Activated CD8-positive, alpha-beta memory T cell treated with anti-CD3 and anti-CD28 coated beads, Interleukin-2, amount 50 U/mL, for 1 hour (primary cell): ENCODE measurements at regions not wholly inside any gene's neighbourhood (a gene's known extent, or its start where the extent isn't known, plus 50 kb on each side); places are given as distances from the start of the nearest gene placed in this dataset.

ENCODE experiments used
- DNase-seq: peaks from one replicate; pipeline ENCODE4 v3.0.0-alpha.2; 2020; ENCODE audit errors: extremely low read depth

DNA sequence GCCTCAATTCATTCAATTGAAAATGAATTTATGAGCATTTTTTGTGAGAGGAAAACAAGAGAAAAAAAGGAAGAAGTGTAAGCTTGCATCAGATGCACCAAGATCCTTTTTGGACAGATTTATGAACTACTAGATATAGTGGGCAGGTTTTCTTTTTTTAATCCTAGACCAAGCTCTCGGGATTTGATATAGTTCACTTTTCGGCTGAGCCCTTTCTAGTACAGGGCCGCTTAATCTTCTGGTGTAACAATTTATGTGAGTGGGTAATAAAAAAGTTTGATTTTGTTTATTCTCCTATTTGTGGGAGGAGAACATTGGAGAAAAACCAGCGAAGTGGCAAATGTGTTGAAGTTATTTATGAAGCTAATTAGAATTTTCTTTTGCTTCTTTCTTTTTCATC is 538.0 kb downstream of the UTRN start:
- no peak for DNase-seq

DNA sequence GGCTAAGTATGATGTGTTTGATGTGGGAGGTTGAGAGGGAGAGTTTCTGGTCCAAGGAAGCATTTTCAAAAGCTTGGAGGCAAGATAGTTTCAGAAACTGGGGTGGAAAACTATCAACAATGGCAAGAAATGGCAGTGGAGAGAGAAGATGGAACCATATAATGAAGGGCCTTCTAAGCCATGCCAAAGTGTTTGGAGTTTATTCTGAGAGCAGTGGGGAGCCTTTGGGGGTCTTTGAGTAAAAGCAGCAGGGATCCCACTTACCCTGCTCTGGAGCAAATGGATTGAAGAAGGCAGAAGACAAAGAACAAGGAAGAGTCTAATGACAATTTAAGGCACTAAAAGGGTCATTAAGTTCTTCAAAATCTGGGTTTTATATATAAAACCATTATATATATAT is 538.9 kb downstream of the UTRN start:
- no peak for DNase-seq

DNA sequence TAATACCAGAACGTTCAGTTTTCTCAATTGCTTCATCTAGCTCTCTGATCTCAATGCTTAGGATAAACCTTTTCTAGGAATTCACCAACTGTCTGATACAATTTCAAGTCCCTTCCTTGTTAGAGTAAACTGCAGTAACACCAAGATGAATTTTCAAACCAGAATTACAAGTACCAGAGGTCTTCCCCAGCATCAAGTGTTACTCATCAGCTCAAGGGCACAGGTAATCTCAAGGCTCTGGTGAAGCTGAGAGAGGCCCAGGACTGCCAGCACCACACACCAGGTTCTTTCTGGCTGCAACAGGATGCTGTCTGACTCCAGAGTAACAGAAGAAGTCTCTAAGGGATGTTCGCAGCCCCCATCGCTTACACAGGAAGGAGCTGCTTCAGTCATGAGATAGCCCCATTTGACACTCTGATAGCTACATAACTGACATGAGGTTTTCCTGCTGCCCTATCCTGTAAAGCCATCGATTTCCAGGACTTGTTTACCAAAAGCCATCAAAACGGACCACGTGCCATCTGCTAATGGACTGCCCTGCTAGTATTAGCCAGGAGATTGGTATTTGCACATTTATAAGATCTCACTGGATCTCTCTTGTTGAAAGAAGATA is 549.4 kb downstream of the UTRN start:
- DNase-seq = no peak

DNA sequence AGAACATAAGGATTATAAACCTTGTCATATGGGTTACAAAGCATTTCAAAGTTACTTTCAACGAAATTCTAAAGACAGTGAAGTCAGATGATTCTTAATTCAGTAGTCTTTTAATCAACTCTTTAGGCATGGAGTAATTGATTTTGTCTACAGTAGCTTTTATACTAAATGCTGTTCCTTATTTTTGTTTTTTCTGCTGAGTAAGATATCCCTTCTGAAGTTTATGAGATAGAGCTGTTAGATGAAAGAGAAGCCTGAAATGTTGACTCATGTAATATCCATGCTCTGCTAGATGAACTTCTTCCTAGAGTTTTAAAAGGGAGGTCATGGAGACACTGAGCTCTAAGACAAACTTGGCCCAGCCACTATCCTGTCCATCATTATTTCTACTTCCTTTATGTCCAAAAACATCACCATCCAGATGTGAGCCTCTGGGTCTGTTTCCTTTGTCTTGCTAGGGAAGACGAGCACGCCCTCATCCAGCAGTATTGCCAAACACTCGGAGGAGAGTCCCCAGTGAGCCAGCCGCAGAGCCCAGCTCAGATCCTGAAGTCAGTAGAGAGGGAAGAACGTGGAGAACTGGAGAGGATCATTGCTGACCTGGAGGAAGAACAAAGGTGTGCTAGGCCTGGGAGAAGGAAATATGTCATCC is 550.3 kb downstream of the UTRN start:
- no peak for DNase-seq

DNA sequence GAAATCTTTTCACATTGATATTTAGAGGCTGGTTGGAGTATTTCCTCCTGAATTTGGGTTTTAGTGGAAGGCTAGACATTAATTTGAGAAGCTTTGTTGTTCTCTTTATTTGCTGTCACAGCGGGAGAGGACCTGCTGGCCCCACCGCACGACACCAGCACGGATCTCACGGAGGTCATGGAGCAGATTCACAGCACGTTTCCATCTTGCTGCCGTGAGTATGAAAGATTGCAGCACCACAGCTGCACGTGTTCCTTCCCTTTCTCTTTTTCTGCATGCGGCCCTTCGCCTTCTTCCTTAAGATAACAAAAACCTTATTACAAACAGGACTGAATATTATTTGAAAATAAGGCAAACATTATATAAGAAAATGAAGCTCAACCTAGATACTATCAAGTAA is 555.5 kb downstream of the UTRN start:
- no peak for DNase-seq

DNA sequence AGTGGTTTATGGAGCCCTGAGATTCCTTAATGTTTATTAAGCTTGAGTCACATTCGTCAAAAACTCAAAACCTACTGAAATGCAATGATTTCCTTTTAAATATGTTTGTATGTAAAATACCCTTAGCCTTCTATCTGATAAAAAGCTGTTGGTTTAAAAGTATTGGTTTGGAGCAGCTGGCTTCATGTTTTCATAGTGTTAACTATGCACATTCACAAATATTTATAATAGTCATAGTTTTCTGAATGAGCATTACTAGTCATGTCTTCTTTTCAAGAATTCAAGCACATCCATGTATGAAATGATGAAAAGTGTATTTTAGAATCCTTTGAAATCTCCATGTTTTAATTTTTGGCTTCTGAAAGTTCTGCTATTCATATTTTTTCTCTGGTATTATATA is 558.6 kb downstream of the UTRN start:
- DNase-seq = no peak

DNA sequence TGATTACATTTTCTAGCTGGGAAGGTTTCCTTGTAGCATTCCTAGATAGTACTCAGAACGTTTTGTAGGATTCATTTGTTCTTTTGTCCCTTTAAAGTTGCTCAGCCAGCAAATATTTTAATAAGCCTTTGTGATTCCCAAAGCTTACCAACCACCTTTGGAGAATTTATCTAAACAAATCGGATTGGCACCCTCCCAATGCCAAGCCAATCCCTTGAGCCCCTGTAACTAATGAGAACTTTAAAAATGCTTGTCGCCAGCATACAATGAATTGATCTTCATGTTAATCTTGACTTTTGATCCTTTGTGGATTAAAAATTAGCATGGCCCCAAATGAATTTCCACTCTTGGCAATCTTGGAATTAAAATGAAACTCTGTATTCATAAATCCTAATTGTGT is 559.5 kb downstream of the UTRN start:
- no peak for DNase-seq

DNA sequence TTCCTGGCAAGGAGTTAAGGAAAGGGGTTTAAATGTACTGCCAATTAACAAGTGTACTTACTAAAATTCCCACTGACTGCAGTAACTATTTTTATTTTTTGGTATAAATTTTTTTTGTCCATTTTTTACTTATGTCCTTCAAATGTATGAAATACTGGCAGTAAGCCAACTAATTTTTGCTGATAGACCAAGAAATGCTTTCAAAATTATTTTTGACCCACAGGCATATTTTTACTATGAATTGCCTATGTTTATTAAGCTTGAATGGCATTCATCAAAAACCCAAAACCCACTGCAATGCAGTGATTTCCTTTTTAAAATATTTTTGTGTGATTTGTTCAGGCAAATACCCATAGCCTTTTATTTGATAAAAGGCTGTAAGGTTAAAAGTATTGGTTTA is 560.1 kb downstream of the UTRN start:
- DNase-seq = no peak

DNA sequence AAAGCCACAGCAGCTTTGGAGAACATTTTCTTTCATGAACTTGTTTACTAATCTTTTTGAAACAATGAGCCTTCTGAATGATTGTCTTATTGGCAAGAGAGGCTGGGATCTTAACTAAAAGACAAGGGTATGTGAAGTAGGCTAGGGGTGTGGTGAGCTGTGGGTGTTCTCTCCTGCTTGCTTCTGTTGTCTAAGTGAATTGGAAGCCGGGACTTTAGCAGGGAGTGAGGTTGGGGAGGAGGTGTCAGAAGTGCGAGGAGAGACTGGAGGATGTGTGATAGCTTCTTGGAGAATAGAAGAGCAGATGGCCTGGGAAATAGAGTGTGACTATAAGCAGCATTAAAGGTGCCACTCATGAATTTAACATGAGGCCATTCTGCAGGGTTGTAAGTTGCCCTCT is 562.8 kb downstream of the UTRN start:
- no peak for DNase-seq

DNA sequence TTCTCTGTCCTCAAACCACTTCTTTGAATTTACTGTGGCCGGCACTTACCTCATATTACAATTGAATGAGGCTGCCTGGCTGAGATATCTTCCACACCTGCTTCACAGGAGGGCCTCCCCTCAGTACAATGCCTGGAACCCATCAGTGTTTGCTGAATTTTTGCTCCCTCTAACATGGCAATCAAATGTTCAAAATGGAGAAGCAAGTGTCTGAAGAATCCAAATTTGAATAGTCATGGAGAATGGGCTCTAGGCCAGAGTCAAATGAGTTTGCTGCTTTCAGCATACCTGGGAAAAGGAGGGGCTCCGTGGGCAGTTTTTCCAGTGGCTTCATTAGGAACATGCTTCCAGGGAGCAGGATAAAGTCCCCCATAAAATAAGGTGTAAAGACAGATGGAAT is 564.8 kb downstream of the UTRN start:
- no peak for DNase-seq

DNA sequence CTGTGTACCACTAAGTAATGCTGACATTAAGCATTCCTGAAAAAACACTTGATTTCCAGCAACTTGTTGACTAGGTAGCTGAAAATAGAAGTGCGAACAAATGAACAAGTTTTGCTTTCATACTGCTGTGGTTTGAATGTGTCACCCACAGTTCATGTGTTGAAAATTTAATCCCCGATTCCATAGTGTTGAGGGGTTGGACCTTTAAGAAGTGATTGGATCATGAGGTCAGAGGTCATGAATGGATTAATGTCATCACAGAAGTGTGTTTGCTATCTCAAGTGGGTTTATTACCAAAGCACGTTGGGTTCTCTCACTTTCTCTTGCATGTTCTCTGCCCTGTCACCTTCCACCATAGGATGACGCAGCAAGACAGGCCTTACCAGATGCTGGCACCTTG is 568.5 kb downstream of the UTRN start:
- DNase-seq = no peak

DNA sequence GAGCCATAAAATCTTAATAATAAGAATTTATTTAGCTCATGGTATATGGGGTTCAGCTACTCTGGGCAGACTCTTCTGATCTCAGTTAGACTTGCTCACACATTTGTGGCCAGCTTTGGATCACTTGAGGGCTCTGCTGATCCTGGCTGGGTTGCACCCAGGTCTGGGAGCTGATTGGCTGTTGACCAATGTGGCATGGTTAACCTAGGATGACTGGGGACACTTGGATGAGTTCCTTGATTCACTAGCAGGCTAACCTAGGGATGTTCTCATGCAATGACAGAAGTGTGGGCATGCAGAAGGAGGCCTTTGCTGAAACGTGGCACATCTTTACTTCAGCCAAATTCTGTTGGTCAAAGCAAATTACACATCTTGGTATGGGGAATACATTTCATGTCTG is 569.5 kb downstream of the UTRN start:
- no peak for DNase-seq

DNA sequence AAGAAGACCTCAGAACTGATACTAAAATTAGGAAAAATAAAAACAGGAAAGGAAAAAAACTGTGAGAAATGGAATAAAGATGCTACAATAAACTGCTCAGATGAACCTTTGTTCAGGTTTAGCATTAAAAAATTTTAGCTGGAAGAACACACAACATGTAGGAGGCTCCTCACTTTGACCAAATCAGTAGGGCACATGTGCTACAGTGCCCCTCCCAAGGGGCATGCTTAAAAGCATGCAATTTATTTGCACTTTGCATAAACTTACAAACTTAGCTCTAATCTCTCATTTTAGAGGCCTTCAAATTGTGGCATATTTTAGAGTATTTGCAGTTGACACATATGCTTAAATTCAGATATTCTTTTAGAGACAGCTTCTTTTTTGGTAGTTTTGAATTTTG is 570.2 kb downstream of the UTRN start:
- no peak for DNase-seq

DNA sequence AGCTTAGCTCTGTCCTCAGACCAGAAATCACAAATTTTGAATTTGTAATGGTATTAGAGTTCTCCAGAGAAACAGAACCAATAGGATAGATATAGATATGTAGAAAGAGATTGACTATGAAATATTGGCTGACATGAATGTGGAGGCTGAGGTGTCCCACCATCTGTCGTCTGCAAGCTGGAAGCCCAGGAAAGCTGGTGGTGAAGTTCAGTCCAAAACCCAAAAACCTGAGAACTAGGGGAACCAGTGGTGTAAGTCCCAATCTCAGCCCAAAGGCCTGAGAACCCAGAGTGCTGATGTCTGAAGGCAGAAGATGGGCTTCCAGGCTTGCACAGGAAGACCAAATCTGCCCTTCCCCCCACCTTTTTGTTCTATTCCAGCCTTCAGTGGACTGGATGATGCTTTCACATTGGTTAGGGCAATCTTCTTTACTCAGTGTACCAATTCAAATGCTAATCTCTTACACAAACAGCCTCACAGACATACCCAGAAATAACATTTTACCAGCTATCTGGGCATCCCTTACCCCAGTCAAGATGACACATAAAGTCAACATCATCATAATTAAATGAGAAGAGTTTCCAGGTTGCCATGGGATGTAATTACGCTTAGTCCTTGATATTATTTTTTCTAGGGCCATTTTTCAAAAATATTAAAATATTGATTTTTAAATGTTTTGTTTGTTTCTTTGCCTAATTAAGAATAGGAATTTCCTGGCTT is 570.8 kb downstream of the UTRN start:
- no peak for DNase-seq

DNA sequence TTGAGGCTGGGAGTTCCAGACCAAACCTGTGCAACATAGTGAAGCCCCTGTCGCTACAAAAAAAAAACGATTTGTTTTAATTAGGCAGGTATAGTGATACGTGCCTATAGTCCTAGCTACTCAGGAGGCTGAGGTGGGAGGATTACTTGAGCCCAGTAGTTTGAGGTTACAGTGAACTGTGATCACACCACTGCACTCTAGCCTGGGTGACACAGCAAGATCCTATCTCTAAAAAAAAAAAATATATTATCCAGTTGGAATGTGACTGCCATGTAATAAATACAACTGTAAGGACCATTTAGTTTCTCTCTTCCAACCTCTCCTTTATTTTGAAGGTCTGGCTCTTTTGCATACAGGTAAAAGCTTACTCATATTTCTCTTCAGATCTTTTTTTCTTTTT is 571.5 kb downstream of the UTRN start:
- no peak for DNase-seq

DNA sequence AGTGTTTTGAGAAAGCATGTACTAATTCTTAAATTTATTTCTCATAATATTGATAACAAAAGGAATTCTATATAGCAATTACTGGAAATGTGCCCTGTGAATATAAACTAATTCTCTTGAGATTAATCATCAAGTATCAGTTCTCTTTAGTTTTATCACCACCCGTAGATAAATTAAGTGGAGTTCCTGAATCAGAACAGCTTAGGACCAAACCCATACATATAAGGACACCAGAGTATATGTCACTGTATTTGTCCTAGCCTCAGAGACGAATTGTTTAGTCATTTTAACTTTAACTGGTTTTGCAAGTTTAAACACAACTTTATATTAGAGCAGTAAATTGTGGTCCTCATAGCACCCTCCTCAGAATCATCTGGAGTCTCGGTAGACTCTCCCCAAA is 572.0 kb downstream of the UTRN start:
- no peak for DNase-seq

DNA sequence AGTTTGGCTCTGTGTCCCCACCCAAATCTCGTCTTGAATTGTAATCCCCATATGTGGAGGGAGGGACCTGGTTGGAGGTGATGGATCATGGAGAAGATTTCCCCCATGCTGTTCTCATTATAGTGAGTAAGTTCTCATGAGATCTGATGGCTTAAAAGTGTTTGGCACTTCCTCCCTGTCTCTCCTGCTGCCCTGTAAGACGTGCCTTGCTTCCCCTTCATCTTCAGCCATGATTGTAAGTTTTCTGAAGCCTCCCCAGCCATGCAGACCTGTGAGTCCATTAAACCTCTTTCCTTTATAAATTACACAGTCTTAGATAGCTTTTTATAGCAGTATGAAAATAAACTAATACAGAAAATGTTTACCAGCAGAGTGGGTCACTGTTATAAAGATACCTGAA is 577.6 kb downstream of the UTRN start:
- DNase-seq = no peak

DNA sequence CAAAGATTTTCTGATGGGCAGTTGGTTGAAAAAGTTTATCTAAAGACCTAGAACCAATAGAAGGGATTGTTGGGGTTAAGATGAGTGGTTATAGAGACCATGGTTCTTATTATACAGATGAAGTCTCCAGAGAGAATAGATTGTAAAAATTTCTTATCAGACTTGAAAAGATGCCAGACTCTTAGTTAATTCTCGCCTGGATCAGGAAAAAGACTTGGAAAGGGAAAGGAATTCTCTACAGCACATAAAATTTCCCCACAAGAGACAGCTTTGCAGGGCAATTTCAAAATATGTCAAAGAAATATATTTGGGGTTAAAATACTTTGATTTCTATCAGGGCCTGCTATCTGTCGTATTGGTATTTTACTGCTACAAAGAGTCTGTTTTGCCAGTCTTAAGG is 582.6 kb downstream of the UTRN start:
- DNase-seq = no peak

DNA sequence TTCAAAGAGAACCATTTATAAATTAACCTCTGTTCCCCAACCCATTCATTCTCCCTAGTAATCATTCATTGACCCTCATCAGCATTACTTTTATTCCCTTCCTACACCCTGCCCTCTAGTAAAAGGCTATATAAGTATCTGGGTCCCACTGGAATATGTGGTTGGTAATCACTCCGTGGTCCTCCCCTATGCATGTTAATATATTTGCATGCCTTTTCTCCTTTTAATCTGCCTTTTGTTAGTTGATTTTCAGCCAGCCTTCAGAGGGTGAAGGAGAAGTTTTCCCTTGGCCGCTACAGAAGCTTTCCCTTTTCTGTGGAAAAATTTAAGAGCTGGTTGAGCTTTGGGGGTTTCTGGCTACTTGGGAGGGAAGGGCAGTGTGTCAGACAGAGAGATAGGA is 585.6 kb downstream of the UTRN start:
- DNase-seq = no peak

DNA sequence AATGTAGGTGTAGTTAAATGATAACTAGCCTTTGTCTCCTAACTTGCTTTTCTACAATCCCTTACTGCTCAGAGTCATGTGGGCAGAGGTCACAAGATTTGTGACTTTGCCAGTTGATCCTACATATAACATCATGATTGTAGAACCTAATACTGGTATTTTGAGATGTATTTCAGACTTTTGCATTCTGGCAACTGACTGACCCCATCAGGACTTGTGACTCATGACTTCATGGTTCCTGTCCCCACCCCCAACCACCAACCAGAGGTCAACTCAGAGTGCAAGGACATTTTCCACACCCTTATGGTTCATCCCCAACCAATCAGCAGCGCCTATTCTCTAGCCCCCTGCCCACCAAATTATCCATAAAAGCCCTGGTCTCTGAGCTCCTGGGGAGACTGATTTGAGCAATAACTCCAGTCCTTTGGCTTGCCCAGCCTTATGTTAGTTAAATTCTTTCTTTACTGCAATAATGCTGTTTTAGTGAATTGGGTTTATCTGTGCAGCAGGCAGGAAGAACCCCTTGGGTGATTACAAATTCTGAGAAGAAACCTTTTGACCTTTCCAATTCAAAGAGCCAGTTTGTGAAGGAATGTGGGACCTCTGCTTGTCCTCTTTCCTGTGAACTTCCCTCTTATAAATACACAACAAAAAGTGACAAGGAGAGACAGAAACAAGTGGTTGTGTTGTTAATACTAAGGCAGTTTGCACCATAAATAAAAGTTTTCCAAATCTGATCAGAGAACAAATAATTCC is 588.7 kb downstream of the UTRN start:
- no peak for DNase-seq

DNA sequence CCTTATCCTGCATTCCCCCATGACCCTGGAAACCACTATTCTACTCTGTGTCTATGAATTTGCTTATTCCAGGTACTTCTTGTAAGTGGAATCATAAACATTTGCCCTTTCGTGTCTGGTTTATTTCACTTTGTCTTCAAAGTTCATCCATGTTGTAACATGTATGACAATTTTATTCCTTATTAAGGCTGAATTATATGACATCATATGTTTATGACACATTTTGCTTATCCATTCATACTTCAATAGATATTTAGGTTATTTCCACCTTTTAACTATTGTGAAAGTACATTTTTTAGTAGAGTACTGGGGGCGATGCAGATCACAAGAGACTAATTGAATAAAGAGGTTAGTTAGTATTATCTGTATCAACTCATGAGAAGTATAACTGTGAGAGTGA is 591.6 kb downstream of the UTRN start:
- no peak for DNase-seq

DNA sequence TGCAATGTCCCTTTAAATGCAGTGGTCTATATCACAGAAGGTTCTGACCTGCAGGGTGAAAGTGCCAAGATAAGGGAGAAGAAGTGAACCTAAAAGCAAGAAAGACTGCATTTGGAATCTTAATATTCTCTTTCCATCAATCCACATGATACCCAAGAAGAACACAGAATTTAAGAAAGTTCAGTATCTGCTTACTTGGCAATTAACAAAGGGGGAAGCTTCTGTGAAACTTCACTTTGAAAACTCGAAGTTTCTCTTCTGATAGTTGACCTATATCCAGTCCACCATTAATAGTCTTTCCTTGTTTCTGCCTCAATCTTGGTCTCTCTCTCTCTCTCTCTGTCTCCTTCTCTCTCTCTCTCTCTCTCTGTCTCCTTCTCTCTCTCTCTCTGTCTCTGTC is 592.0 kb downstream of the UTRN start:
- no peak for DNase-seq

DNA sequence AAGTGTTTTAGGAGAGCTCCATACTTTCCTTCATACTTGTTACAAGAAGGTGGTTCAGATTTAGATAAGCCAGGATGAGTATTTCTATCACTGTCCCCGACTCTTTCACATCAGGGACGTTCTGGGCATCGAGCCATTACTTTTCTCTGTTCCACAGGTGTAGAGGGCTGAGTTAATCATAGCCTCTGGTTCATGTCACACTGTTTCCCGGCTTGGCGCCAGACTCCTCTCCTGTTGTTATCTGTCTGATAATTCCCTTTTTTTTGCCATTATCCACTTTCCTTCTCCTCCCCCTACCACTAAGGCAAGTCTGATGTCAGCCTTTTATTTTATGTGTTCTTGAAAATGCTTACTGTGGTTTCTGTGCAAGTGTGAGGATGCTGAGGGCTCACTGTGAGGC is 593.4 kb downstream of the UTRN start:
- no peak for DNase-seq
